Lung (tissue), 11 donors: ENCODE measurements at regions not wholly inside any gene's neighbourhood (a gene's known extent, or its start where the extent isn't known, plus 50 kb on each side); places are given as distances from the start of the nearest gene placed in this dataset.

ENCODE experiments used
- ATAC-seq: fragments of 200-7000 bp; cut with Tn5 transposase; one replicate; pipeline ENCODE4 v1.9.1; 2020; ENCODE audit warnings: moderate number of reproducible peaks; ENCODE audit not compliant: insufficient read depth, low FRiP score
- DNase-seq, 3 donors: peaks; one replicate each; pipeline ENCODE4 v3.0.0-alpha.2; 2013 to 2017
- H3K27ac ChIP-seq, 2 donors: one replicate each; pipeline ENCODE4 v1.5.1; 2013; ENCODE audit warnings: mild to moderate bottlenecking in 2 of 2, moderate library complexity in 2 of 2, control low read depth in 1 of 2, inconsistent platforms in 1 of 2, low read depth in 1 of 2, low read length in 1 of 2
- H3K27me3 ChIP-seq, 3 donors: one replicate each; pipeline ENCODE4 v1.5.1; 2013; ENCODE audit warnings: low read length in 2 of 3; ENCODE audit not compliant: control insufficient read depth in 3 of 3, insufficient read depth in 3 of 3
- H3K36me3 ChIP-seq, 4 donors: one replicate each; pipeline ENCODE4 v1.5.1; 2013; ENCODE audit warnings: low read length in 4 of 4, mild to moderate bottlenecking in 1 of 4, moderate library complexity in 1 of 4; ENCODE audit not compliant: control insufficient read depth in 4 of 4, insufficient read depth in 4 of 4
- H3K4me1 ChIP-seq, 5 donors: one replicate each; pipeline ENCODE4 v1.5.1; 2013; ENCODE audit warnings: low read length in 5 of 5, mild to moderate bottlenecking in 2 of 5, moderate library complexity in 1 of 5; ENCODE audit not compliant: control insufficient read depth in 5 of 5, insufficient read depth in 5 of 5
- H3K4me3 ChIP-seq: one replicate; pipeline ENCODE4 v1.5.1; 2013; ENCODE audit warnings: mild to moderate bottlenecking, control low read depth, moderate library complexity
- H3K9ac ChIP-seq, 2 donors: one replicate each; pipeline ENCODE4 v1.5.1; 2013; ENCODE audit warnings: low read length in 2 of 2, control low read depth in 1 of 2; ENCODE audit not compliant: insufficient read depth in 1 of 2
- H3K9me3 ChIP-seq, 4 donors: one replicate each; pipeline ENCODE4 v1.5.1; 2013; ENCODE audit warnings: low read length in 3 of 4, mild to moderate bottlenecking in 1 of 4, moderate library complexity in 1 of 4; ENCODE audit not compliant: control insufficient read depth in 4 of 4, insufficient read depth in 3 of 4
- CTCF ChIP-seq: IDR thresholded peaks from 2 replicates; pipeline ENCODE4 v1.5.1; 2012; ENCODE audit warnings: mild to moderate bottlenecking; ENCODE audit errors: control extremely low read depth, extremely low read depth
- WGBS, 2 donors: extraction: QIAGEN DNeasy Blood & Tissue Kit; methylation state at CpG; one replicate each; pipeline ENCODE4 v1.1.7; 2013; 5-methylcytosine and 5-hydroxymethylcytosine counted together
- donor health status: control.
- donor health status: control.
- donor health status: Bipolar disorder and iron deficiency.
- donor health status: healthy.
- donor health status: DM: yes; HTN: yes; CAD: no.

GRCh38 chr14:104465482-104466390 lies 113.8 kb upstream of the C14orf180 start:
- ATAC-seq (no peak), DNase-seq (no peak)
- Histone ChIP-seq H3K9me3 (peaks cover 0 to 18% (median 0%) of the 10 kb centered on the region in 4 donors), H3K27me3 (peaks cover 4 to 40% (median 10%) of the 10 kb centered on the region in 3 donors), H3K27ac (no peak overlapping the region), H3K4me3 (no peak overlapping the region), H3K9ac (no peak overlapping the region), H3K4me1 (peaks cover 0 to 12% (median 0%) of the 10 kb centered on the region in 5 donors), H3K36me3 (no peaks in the 10 kb centered on the region)
- 79 to 85% methylated on average over 8 of the region's 8 CpGs for WGBS, 2 donors
- TF ChIP-seq CTCF = no peak

DNA sequence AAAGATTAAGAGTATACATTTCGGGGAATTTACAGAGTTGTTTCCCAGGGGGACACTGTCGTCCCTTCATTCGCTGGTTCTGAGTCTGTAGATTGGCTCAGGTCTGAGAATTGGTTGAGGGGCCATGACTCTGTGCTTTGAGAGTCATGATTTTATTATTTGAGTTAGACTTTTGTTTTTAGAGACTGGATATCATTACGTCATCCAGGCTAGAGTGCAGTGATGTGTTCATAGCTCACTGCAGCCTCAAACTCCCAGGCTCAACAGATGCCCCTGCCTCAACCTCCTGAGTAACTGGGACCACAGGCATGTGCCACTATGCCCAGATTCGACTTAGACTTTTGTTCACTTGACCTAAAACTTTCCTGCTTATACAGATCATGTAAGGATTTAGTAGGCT lies 112.3 kb upstream of the C14orf180 start:
- TF ChIP-seq CTCF = no peak
- Histone ChIP-seq H3K4me1 (peaks cover 0 to under 1% (median 0%) of the 10 kb centered on the region in 5 donors), H3K9ac (no peak overlapping the region), H3K27me3 (peaks cover 4 to 34% (median 8%) of the 10 kb centered on the region in 3 donors), H3K9me3 (peaks cover 0 to 19% (median 0%) of the 10 kb centered on the region in 4 donors), H3K27ac (no peak overlapping the region), H3K36me3 (no peaks in the 10 kb centered on the region), H3K4me3 (no peak overlapping the region)
- ATAC-seq (no peak), DNase-seq (no peak)
- 82 to 89% methylated on average over 5 of the region's 5 CpGs for WGBS, 2 donors

DNA sequence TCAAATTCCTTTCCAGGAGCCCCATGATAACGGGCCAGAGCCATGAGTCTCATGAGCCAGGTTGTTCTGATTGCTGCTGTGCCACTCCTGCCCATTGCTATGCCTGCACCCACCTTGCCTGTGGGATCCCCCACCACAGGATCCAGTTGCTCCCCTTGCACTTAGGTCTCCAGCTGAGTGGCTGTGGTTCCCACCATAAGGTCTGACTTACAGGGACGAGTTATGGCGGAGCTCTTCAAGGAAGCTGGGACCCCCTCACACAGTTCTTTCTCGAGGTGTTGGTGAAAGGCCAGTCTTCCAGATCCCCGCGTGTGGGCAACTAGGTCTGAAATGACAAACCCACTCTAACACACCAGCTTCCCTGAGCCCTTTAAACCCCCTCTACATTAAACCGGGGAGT lies 111.9 kb upstream of the C14orf180 start:
- H3K9me3 ChIP-seq = peaks cover 0 to 19% (median 0%) of the 10 kb centered on the region in 4 donors
- DNase-seq = no peak
- peaks cover 4 to 31% (median 7%) of the 10 kb centered on the region in 3 donors for H3K27me3 ChIP-seq
- no peak overlapping the region for H3K27ac ChIP-seq
- no peak overlapping the region for H3K4me3 ChIP-seq
- no peak for TF ChIP-seq CTCF
- H3K36me3 ChIP-seq = no peaks in the 10 kb centered on the region
- no peaks in the 10 kb centered on the region for H3K4me1 ChIP-seq
- no peak overlapping the region for H3K9ac ChIP-seq
- no peak for ATAC-seq
- 90 to 93% methylated on average over 7 of the region's 7 CpGs for WGBS, 2 donors
